Stimulated activated naive CD8-positive, alpha-beta T cell treated with anti-CD3 and anti-CD28 coated beads, Interleukin-15, Interleukin-2, amounts not matched to agents 100 U/mL and 50 U/mL, for 24 hours (primary cell): ENCODE measurements at regions not wholly inside any gene's neighbourhood (a gene's known extent, or its start where the extent isn't known, plus 50 kb on each side); places are given as distances from the start of the nearest gene placed in this dataset.
A peak's percentile ranks its signal among the peaks of the same experiment; 100 is the strongest.
"Not testable (repeated sequence)": the region's sequence is repeated elsewhere in the genome, so short reads cannot be mapped to it uniquely, and the experiment has no call there.

Experiments used
- ATAC-seq: fragments of 150-1000 bp; cut with Tn5 transposase; one replicate; pipeline ENCODE4 v1.10.0; 2021
- DNase-seq: peaks from one replicate; pipeline ENCODE4 v3.0.0; 2021

DNA sequence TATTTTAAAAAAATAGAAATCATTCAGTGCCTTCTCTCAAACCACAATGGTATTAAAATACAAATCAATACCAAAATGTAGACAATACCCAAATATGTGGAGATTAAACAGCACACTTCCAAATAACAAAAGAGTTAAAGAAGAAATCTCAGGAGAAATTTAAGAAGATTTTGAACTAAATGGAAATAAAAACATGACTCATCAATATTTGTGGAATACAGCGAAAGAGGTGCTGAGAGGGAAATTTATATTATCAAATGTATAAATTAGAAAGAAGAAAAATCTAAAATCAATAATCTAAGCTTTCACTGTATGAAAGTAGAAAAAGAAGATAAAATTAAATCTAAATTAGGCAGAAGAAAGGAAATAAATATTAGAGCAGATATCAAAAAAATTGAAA, 233.1 kb downstream of the RPIA start:
- DNase-seq (no peak), ATAC-seq (no peak)

DNA sequence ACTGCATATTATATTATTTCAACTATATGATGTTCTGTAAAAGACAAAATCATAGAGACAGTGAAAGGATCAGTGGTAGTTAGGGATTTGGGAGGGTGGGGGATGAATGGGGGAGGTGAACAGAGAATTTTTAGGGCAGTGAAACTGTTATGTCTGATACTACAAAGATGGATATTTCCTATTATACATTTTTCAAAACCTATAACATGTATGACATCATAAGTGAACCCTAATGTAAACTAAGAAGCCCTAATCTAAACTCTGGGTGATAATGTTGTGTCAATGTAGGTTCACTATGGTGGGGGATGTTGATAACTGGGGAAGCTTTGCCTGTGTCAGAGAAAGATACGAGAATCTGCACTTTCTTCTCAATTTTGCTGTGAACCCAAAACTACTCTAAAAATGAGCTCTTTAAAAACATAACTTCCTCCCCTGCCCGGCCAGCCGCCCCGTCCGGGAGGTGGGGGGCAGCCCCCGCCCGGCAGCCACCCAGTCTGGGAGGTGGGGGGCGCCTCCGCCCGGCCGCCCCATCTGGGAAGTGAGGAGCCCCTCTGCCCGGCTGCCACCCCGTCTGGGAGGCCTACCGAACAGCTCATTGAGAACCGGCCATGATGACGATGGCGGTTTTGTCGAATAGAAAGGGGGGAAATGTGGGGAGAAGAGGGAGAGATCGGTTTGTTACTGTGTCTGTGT, 234.4 kb downstream of the RPIA start:
- no peak for DNase-seq

DNA sequence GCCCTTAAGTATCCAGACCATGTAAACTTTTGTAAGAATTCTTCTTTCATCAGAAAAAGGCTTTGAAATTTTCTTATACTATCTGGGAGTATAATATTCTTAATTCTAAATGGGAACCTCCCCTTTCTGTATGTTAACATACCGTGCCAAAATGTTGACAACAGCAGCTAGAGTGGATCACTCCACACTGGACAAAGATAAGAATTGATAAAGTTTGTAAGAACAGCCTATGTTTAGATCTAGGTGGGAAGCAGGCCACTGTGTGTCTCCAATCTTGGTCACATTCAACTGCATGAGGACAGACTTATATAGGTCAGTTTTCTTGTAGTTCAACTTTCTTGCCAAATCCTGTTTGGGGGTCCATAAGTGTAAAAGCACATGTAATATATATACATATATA, 235.7 kb downstream of the RPIA start:
- ATAC-seq, result no peak
- no peak for DNase-seq

More for the DNA sequence above, 234.4 kb downstream of the RPIA start:
- no peak for ATAC-seq

DNA sequence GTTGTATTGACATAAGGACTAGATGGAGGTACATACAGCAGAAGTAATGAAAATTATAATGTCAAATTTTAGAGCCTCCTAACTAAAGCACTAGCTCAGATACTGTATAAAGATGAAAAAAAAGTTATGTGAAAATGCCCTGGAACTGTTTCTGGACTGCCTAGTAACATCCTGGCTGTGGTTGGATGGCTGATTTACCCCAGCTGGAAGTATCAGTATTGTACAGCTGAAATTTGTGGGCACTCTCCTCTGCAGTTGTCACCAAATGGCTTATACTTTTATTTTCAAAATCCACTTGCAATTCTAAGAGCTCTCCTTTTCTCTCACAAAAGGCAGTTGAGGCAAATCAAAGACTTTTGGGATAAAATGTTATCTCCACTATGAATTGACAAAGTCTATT, 239.2 kb downstream of the RPIA start:
- no peak for ATAC-seq

DNA sequence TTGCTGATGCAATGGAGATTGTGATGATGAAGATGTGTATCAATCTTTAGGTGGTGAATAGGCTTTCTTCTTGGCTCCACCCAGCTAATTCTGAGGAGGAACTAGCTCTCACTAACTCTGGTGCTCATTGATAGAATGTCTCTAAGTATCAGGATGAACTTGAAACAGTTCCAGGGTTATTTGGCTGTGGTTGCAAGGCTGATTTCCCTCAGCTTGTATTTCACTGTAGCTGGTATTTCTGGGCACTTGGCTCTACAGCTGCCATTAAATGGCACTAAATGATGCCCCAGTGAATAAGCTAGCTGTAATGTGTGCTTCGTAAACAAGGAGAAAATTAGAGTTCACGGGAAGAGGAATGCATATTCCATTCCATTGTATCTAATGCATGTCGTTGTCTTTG, 241.2 kb downstream of the RPIA start:
- ATAC-seq (no peak), DNase-seq (no peak)

More for the DNA sequence above, 239.2 kb downstream of the RPIA start:
- no peak for DNase-seq

DNA sequence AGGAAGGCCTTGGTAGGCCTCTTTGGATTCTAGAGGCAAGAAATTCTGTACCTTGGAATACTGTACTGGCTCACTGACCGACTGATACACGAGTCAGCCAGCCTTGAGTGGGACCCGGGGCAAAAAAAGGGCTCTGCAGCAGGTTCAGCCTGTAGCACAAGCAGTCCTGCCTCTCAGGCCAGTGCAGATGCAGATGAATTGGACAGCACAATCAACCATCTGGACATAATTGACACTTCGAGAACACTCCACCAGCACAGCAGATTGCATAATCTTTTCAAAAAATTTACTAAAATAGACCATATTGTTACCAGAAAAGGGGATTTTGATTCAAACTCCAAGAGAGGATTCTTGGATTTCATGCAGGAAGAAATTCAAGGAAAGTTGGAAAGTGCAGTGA, 241.6 kb downstream of the RPIA start:
- DNase-seq (no peak), ATAC-seq (no peak)

DNA sequence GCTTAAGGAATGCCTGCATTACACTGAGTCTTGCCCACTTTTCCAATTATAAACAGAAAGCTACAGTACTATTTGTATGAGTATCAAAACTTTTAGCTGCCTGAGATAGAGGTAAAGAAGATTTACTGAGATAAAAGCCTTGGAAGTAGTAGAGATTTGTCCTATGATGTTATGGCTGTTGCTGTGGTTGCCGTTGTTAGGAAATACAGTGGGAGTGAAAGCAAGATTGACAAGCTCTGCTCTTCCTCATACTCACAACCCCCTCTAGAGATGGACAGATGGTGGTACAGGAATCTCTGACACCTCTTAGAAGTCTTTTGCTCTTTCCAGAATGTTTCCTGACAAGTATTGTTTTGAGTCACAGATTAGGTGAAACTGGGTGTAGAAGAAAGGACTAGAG, 242.5 kb downstream of the RPIA start:
- DNase-seq, result no peak
- ATAC-seq, result no peak

DNA sequence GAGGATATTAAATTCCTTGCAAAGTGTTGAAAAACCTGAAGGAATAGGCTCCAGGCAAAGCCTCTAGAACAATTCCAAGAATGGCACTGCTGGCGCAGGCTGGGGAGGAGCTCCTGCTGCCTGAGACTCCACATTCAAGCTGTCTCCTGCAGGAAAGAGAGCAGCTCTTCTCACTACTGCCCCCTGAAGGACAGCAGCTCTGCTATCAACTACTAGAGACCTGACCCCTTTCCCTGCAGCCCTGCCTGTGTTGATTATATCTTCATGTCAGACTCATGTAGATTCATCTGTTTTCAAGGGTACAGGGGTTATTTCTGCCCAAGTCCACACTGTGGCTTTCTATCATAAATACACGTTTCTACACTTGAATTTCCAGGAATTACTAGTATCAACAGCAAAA, 249.7 kb downstream of the RPIA start:
- DNase-seq, result peak; percentile 10
- not testable (repeated sequence) for ATAC-seq

DNA sequence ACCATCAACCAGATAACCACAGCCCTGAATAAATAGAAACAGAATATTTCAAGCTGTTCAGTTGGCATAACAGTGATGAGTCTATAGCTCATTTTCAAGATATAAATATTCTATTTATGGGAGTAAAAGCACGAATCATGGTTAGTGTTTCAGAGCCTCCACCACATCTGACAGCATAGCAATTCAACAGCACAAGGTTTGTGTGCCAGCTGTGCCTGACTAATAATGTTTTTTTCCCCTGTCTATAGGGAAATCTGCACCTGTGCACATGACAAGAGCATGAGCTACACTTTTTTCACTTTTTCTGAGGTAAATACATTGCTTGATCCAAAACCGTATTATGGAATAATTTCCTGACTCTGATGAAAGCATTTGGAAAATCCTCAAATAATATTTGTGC, 251.3 kb downstream of the RPIA start:
- DNase-seq, result no peak
- ATAC-seq, result no peak

DNA sequence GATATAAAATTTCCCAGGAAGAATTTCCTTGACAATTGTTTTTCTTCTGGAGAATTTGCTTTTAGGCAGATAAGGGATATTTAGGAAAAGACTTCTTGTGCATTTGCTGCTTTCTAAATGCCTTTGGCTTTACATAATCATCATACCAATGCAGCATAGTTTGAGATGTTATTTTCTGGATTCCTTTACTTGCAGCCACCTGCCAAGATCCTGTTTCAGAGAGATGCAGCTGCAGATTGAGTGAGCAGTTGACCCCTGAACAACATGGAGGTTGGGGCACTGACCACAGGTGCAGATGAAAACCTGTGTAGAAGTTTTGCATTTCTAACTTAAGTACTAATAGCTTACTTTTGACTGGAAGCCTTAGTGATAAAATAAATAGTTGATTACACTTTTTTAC, 257.9 kb downstream of the RPIA start:
- ATAC-seq (no peak), DNase-seq (no peak)

DNA sequence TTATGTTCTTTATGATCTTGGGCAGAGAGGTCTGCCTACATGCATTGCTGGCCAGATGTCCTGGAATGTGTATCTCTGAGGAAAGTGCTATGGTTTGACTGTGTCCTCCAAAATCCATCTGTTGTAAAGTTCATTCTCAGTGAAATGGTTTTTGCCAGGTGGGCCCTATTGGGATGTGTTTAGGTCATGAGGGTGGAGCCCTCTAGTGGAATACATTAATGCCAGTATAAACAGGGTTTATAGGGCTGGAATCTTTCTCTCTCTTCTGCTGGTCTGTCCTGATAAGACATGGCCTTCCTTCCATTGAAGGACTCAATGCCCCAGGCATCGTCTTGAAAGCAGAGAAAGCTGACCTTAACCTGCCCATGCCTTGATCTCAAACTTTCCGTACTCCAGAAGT, 258.5 kb downstream of the RPIA start:
- ATAC-seq (no peak), DNase-seq (no peak)

DNA sequence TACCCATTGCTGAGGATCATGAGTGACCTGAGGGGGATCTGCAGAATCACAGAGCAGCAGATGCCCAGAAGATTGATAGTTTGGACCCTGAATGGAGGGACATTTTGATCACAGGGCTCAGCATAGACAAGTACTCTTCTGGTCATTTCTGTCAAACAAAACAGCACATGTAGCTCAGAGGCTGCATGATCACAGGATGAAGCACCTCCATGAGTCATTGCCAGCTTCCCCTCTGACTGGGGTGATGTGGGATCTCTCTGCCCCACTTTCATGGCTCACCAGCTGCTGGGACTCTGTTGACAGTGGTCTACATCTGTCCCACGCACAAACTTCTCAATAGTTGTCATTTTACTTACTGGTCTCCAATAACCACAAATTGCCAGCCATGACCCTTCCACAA, 264.1 kb downstream of the RPIA start:
- ATAC-seq, result no peak
- no peak for DNase-seq

DNA sequence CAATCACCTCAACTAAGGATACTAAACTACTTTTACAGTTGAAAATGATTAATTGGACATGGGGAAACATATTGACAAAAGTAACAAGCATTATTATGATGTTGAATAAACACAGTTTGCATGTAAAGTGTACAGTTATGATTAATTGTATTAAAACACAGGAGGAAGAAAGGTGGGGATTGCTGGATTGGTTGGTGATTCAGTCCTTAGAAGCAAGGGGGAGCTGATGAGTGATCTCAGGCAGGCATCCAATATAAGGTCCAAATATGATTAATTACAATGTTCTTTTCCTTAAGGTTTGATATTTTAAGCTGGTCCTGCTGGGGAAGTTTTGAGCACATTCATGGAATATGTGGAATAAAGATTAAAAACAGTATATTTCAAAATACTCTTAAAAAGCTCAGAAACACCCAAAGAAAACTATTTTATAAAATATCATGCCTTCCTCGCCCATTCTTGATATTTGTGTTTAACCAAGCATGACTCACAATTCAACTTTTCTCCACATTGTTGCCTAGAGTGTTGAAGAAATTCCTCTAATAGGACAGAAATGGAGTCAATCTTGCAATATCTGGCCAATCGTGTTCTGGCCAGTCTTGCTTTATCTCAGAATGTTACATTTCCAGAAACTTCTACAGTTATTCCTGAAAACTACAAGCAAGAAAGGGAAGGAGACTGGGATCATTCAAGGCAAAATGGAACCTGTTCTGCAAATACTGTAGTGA, 268.2 kb downstream of the RPIA start:
- DNase-seq, result no peak
- no peak for ATAC-seq

DNA sequence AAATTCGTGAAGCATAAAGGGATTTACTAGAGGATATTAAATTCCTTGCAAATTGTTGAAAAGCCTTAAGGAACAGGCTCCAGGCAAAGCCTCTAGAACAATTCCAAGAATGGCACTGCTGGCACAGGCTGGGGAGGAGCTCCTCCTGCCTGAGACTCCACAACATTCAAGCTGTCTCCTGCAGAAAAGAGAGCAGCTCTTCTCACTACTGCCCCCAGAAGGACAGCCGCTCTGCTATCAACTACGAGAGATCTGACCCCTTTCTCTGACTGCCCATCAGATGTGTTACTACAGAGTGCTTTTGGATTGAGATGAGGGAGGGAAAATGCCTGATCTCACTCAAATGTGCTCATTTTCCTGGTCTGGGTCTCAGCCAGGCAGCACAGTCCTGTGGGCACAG, 269.9 kb downstream of the RPIA start:
- not testable (repeated sequence) for ATAC-seq, DNase-seq

DNA sequence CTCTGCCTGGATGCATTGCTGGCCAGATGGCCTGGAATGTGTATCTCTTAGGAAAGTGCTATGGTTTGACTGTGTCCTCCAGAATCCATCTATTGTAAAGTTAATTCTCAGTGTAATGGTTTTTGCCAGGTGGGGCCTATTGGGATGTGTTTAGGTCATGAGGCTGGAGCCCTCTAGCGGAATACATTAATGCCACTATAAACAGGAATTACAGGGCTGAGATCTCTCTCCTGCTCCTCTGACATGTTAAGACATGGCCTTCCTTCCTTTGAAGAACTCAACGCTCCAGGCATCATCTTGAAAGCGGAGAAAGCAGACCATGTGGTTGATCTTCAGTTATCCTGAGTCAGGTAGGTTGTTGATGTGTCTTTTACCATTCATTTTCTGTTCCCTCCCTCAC, 276.4 kb downstream of the RPIA start:
- DNase-seq, result no peak
- ATAC-seq, result no peak

DNA sequence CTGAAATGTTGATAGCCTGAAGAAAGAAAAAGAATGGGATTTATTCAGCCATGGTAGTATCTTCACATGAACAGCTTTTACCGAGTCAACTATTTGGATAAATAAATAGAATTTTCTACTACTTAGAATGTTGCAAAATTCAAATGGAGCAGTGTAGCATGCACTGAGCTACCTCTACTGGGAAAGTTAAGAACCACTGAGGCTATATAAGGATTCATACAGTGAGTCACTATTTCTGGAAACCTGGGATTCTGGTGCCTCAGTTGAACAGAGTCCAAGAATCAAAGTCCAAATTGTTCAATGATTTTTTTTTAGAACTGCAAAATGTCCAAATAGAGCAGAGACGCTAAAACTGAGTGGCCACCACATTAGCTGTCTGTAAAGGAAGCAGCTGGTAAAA, 286.5 kb downstream of the RPIA start:
- not testable (repeated sequence) for DNase-seq, ATAC-seq

DNA sequence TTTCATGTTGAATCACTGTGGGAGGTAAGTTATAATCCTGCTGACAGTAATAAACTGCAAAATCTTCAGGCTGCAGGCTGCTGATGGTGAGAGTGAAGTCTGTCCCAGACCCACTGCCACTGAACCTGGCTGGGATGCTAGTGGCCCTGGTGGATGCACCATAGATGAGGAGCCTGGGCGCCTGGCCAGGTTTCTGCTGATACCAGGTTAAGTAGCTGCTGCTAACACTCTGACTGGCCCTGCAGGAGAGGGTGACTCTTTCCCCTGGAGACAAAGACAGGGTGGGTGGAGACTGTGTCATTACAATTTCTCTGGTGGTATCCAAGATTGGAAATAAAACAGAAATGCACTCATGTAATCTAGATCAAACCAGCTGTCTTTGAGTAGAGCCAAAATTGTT, 287.0 kb downstream of the RPIA start:
- DNase-seq, ATAC-seq: not testable (repeated sequence)

DNA sequence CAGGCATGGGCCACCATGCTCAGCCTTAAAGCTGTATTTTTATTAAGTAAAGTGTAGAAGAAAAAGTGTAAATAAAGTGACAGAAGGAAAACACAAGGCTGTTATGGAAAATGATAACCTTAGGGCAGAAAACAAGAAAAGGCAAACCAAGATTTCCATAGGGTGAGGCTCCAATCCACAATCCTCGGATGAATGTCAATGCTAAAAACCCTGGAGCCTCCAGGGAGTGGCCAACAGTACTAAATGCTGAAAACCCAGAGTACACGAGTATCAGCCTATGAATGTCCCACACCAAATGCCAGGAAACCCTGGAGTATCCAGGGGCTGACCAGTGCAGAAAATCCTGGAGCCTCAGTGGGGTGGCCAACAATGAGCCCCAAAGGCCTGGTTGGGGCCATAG, 292.6 kb downstream of the RPIA start:
- ATAC-seq, DNase-seq: not testable (repeated sequence)

DNA sequence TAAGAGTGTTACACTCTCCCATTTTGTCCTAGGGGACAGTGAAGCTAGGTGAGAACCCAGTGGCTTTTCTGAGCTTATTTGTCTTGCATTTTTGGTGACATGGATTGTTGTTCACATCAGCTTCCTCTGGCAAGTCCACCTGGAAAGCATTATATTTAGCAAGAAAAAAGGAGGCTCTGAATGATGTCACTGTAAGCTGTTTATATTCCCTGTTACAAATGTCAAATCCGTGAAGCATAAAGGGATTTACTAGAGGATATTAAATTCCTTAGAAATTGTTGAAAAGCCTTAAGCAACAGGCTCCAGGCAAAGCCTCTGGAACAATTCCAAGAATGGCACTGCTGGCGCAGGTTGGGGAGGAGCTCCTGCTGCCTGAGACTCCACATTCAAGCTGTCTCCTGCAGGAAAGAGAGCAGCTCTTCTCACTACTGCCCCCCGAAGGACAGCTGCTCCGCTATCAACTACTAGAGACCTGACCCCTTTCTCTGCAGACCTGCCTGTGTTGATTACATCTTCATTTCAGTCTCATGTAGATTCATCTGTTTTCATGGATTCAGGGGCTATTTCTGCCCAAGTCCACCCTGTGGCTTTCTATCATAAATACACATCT, 295.4 kb downstream of the RPIA start:
- DNase-seq, ATAC-seq: not testable (repeated sequence)

DNA sequence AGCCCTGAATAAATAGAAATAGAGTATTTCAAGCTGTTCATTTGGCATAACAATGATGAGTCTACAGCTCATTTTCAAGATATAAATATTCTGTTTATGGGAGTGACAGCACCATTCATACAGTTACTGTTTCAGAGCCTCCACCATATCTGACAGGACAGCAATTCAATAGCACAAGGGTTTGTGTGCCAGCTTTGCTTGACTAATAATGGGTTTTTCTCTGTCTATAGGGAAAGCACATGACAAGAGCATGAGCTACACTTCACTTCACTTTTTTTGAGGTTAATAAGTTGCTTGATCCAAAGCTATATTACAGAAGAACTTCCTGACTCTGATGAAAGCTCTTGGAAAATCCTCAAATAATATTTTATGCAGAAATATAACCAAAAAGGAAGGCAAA, 297.1 kb downstream of the RPIA start:
- not testable (repeated sequence) for DNase-seq, ATAC-seq

DNA sequence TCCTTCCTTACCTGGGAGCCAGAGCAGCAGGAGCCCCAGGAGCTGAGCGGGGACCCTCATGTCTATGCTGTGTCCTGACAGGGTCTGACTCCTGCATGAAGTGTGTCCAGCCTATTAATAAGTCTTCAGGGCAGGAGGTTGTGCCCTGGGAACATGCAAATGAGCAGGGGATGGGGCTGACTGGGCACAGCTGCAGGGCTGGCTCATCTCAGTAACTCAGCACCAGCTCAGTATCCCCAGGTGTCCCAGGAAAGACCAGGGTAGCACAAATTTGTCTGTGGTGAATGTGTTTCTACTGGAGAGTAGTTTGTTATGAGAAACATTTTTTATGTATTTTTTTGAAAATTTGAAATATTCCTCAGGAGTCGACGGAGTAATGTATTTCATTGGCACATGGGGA, 301.3 kb downstream of the RPIA start:
- ATAC-seq, DNase-seq: not testable (repeated sequence)

DNA sequence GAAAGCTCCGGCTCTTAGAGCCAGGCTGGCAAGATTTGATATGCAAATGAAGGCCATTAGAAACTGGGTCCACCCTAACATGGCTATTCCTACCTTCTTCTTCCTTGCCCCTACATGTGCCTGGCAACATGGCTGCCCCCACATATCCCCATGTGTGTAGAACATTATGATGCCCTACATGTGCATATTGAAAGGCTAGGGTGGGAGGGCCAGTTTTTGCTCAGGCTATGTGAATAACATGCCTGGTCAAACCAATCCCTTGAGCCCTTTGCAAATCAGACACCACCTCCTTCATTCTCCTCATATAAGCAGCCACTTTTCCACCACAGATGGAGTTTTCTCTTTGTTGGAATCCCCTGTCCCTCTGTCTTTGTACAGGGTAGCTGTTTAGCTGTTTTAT, 303.4 kb downstream of the RPIA start:
- DNase-seq, ATAC-seq: not testable (repeated sequence)

DNA sequence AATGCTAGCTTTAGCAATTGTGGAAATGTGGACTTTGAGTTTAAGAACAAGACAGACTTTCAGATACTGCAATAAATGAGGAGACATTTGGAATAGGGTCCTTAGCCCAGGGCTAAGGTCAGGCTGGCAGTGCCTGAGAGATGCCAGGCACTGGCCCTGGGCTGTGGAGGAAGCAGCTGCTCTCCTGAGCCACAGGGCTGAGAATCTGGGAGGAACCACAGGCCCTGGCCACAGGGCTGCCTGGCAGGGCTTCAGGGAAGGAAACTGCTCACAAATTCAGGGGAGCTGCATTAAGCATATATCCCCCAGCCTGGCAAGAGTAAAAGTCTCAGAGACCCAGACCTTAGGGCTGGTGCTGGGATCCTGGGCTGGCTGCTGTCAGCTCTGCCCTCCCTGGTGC, 305.1 kb downstream of the RPIA start:
- not testable (repeated sequence) for ATAC-seq, DNase-seq
